HG03439 (cell line): ENCODE measurements at regions not wholly inside any gene's neighbourhood (a gene's known extent, or its start where the extent isn't known, plus 50 kb on each side); places are given as distances from the start of the nearest gene placed in this dataset.

Experiments
- ATAC-seq: cut with Tn5 transposase; IDR thresholded peaks from one replicate; pipeline ENCODE4 v1.9.1; 2021; ENCODE audit warnings: mild to moderate bottlenecking, moderate library complexity; ENCODE audit not compliant: unreplicated experiment

- ATAC-seq: no peak
These were observed 91.4 kb upstream of the LGALSL start for GRCh38 chr2:64362562-64363026.

DNA sequence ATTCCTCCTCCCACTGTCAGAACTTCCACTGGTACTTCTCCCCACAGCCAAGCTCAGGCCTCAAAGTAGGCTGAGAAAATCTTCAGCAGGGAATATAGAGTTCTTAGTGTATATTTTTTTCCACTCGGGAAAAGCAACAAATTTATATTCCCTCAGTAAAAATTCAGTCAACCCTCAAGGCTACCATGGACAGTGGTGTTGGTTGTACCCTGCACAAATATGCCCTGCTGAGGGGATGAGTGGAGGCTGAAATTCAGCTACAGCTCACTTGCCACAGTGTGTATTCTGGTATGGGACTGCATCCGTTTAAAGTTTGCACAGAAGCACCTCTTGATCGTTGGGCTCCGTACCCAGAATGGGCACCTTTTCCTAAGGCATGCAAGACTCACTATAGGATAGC lies 90.8 kb upstream of the LGALSL start:
- no peak for ATAC-seq

DNA sequence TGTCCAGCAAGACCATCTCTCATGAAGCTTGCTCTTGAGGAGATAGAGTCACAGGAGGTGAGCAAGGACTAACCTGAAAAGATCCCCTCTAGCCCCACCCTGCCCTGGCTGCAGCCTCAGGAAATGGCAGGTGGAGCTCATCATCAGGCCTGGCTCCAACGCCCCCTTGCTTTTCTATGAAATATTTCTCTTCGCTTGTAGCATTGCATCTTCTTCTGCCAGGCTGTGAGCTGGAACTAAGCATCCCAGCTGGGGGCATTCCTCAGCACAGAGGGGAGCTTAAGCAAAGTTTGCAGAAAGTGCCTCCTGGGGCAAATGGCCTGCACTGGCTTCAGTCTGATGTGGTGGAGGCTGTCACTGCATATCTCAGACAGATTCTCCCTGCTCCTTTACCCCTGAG lies 90.1 kb upstream of the LGALSL start:
- no peak for ATAC-seq

- ATAC-seq: no peak
These were observed 86.3 kb upstream of the LGALSL start for GRCh38 chr2:64367444-64368232.

DNA sequence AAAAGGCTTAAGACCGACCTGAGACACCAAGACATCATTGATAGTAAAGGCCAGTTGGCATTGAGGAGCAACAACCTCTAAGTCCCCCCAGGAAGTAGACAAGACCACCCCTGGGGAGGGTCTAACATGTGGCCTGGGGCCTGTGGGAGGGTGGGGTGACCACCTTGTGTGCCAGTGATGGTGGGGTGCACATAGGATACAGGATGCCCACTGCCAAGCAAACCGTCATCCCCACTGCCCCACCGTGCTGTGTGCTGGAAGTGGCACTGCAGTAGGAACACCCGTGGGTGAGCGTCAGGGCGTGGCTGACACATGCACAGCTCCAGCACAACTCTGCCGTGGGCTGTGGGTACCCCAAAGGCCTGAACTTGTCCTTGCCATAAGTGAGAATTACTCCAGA lies 84.3 kb upstream of the LGALSL start:
- ATAC-seq: no peak

GRCh38 chr2:64371727-64372126 lies 82.2 kb upstream of the LGALSL start:
- ATAC-seq: no peak

GRCh38 chr2:64374686-64375085 lies 79.3 kb upstream of the LGALSL start:
- no peak for ATAC-seq

DNA sequence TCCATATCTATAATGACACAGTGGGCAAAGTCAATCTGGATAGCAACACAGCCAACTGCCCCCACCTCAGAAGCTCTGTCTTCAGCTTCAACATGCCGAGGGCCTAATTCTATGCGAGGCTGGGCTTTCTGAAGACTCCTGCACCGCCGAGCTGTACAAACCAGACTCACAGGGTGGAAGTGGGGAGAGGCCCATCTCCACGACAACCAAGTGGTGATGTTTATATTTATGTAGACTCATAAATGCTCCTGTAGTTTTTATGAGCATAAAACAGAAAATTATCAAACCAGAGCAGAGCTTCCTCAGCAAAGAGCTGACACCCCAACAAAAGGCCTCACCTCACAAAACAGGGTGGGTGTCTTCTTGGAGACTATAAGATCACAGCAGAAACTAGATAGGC lies 77.0 kb upstream of the LGALSL start:
- ATAC-seq: no peak

DNA sequence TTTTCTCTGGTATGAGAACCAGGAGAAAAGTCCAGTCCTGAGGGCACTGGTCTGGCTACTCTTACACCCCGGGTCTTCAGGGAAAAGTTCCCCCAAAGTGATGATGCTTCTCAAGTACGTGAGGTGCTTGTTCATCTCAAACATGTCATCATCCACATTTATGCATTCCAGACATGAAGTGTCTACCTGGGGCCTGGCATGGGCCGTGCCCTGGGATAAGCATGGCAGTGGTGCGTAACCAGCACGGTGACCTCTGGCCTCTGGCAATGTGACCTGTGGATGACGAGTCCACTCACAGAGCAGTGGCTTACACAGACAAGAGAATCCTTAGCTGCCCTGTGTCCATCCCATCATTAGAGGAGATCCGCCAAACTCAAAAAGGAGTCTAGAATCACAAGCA lies 74.8 kb upstream of the LGALSL start:
- ATAC-seq: no peak

- no peak for ATAC-seq
These were observed 73.0 kb upstream of the LGALSL start for GRCh38 chr2:64380853-64381527.

DNA sequence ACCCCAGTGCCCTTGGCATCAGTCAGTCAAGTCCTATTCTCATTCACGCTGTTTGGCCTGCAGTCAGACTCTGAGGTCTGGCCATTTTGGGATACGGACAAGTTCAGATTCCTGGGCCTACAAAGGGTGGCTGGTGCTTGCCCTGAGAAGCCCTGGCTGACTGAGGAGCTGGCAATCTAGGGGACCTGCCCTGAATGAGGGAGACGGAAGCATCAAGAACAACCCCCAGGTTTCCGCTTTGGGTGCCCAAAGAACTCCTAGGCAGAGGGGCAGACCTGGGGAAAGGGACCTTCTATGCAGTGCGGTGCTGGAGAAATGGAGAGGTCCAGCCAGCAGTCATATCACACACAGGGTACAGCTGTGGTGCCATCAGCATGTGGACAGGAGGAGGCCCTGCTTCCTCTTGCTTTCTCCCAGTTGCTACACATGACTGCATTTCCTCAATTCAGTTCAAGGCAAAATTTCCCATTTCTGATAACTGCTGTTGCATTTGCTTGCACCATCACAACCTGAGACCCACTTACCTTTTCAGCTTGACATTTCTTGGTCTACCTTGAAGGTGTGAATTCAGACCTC lies 70.9 kb upstream of the LGALSL start:
- ATAC-seq: no peak

GRCh38 chr2:64383881-64384280 lies 70.1 kb upstream of the LGALSL start:
- ATAC-seq: no peak

GRCh38 chr2:64386676-64387075 lies 67.3 kb upstream of the LGALSL start:
- no peak for ATAC-seq

GRCh38 chr2:64390586-64390985 lies 63.4 kb upstream of the LGALSL start:
- no peak for ATAC-seq

DNA sequence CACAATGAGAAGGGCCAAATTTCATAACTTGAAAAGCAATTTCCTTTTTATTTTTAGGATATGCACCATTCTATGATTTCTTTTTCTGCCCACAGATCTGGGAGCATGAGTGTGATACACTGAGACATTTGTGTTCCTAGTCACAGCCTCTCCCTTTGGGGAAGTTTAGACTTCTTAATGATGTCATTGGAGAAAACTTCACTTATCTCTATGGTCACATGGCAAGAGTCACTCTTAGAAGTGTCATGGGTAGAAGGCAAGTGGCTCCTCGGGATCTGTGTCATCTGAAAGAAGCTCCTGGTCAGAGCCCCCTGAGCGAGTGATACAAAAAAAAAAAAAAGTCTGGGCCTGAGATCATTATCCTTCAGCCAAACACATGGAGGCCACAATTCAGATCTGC lies 62.5 kb upstream of the LGALSL start:
- ATAC-seq: no peak

DNA sequence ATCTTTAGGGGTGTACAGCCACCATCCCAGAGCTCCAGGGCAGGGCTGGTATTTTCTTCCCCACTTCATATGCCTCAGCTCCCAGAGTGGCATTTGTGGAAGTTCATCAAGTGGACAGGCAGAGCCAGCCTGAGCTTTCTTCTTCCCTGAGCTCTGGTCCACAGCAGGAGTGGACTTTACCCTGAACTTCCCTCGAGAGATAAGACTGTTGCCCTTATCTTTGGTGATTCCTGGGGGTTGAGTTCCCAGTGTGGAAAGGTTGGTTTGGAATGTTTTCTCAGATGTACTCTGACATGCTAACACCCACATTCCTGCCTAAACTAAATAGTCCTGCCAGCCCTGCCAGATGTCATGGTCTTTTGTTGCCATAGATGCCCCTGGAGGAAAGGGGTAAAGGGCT lies 62.0 kb upstream of the LGALSL start:
- no peak for ATAC-seq

GRCh38 chr2:64392529-64392928 lies 61.4 kb upstream of the LGALSL start:
- ATAC-seq: no peak

- no peak for ATAC-seq
These were observed 60.5 kb upstream of the LGALSL start for GRCh38 chr2:64393383-64394010.

DNA sequence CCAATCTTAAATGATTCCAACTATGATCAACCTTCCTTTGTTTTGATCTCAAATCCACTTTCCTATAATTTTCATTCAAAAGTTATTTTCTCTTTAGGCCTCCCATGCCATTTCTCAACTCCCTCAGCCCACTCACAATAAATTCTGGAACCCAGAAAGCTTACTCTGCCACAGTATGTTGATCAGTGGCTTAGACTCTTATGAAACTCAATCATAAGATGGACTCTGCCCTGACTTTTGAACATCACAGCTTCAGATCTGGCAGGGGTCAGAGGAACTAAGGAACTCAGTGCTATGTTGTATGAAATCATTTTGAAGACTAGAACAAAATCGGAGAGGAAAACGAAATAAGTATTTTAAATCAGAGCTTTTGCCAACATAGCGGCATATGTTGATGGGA lies 59.8 kb upstream of the LGALSL start:
- no peak for ATAC-seq

GRCh38 chr2:64396001-64396400 lies 58.0 kb upstream of the LGALSL start:
- no peak for ATAC-seq

- ATAC-seq: no peak
These were observed 57.4 kb upstream of the LGALSL start for GRCh38 chr2:64396551-64396950.
